ENCODE measurements at regions not wholly inside any gene's neighbourhood (a gene's known extent, or its start where the extent isn't known, plus 50 kb on each side); places are given as distances from the start of the nearest gene placed in this dataset.

- Histone ChIP-seq H4K20me1 (ENCODE audit: insufficient read depth, low read length) (no peaks in the 10 kb centered on the region), H2AFZ (ENCODE audit: low read length) (no peak overlapping the region), H3K4me1 (ENCODE audit: insufficient read depth, low read length, poor library complexity, severe bottlenecking) (no peaks in the 10 kb centered on the region), H3K9me3 (ENCODE audit: low read length) (no peaks in the 10 kb centered on the region), H3K4me3 (ENCODE audit: low read depth, low read length, poor library complexity, severe bottlenecking) (no peak overlapping the region), H3K9me2 (ENCODE audit: insufficient read depth, low read length) (no peaks in the 10 kb centered on the region), H3K79me2 (ENCODE audit: insufficient read depth, low read depth, low read length) (no peaks in the 10 kb centered on the region), H3K36me3 (ENCODE audit: insufficient read depth, low read length) (no peaks in the 10 kb centered on the region), H3K4me2 (ENCODE audit: low read length) (no peak overlapping the region), H3K27ac (ENCODE audit: low read depth, low read length, poor library complexity, severe bottlenecking) (no peak overlapping the region)
- no peak for TF ChIP-seq CTCF (conservative IDR thresholded peaks at IDR 0.05; ENCODE audit: low read length)
- no peak for TF ChIP-seq EZH2phosphoT487 (IDR thresholded peaks at IDR 0.05; ENCODE audit: borderline replicate concordance, low read depth, low read length)
- BruUV-seq (replicated peaks): no TSS peak
- POLR2A ChIA-PET: no interaction called here
- DNase-seq (ENCODE audit: low spot score): no peak
- CTCF ChIA-PET (ENCODE audit: unreplicated experiment): no interaction called here
- intact Hi-C loops (cut with micrococcal nuclease; ENCODE audit: unreplicated experiment): no loop called here
Measured at GRCh38 chr2:172374318-172375240, 52.8 kb upstream of the ITGA6 start.

- Histone ChIP-seq H3K79me2 (ENCODE audit: insufficient read depth, low read depth, low read length) (no peaks in the 10 kb centered on the region), H3K27ac (ENCODE audit: low read depth, low read length, poor library complexity, severe bottlenecking) (no peak overlapping the region), H2AFZ (ENCODE audit: low read length) (no peak overlapping the region), H3K4me3 (ENCODE audit: low read depth, low read length, poor library complexity, severe bottlenecking) (no peak overlapping the region), H3K9me3 (ENCODE audit: low read length) (no peaks in the 10 kb centered on the region), H3K4me2 (ENCODE audit: low read length) (no peak overlapping the region), H3K9me2 (ENCODE audit: insufficient read depth, low read length) (no peaks in the 10 kb centered on the region), H3K36me3 (ENCODE audit: insufficient read depth, low read length) (no peaks in the 10 kb centered on the region), H4K20me1 (ENCODE audit: insufficient read depth, low read length) (no peaks in the 10 kb centered on the region), H3K4me1 (ENCODE audit: insufficient read depth, low read length, poor library complexity, severe bottlenecking) (no peaks in the 10 kb centered on the region)
- ChIA-PET CTCF (ENCODE audit: unreplicated experiment) (no interaction called here), POLR2A (no interaction called here)
- no TSS peak for BruUV-seq (replicated peaks)
- intact Hi-C loops (cut with micrococcal nuclease; ENCODE audit: unreplicated experiment): no loop called here
- DNase-seq (ENCODE audit: low spot score): no peak
- TF ChIP-seq CTCF (conservative IDR thresholded peaks at IDR 0.05; ENCODE audit: low read length) (no peak), EZH2phosphoT487 (IDR thresholded peaks at IDR 0.05; ENCODE audit: borderline replicate concordance, low read depth, low read length) (no peak)
Measured at GRCh38 chr2:172375251-172375650, 52.1 kb upstream of the ITGA6 start.

- no peaks in the 10 kb centered on the region for H4K20me1 ChIP-seq (ENCODE audit: insufficient read depth, low read length)
- H3K27ac ChIP-seq (ENCODE audit: low read depth, low read length, poor library complexity, severe bottlenecking): no peak overlapping the region
- ChIA-PET POLR2A (no interaction called here), CTCF (ENCODE audit: unreplicated experiment) (no interaction called here)
- no TSS peak for BruUV-seq (replicated peaks)
- H3K4me2 ChIP-seq (ENCODE audit: low read length): no peak overlapping the region
- no peaks in the 10 kb centered on the region for H3K9me3 ChIP-seq (ENCODE audit: low read length)
- no peak for TF ChIP-seq EZH2phosphoT487 (IDR thresholded peaks at IDR 0.05; ENCODE audit: borderline replicate concordance, low read depth, low read length)
- TF ChIP-seq CTCF (conservative IDR thresholded peaks at IDR 0.05; ENCODE audit: low read length): no peak
- H2AFZ ChIP-seq (ENCODE audit: low read length): no peak overlapping the region
- no peaks in the 10 kb centered on the region for H3K9me2 ChIP-seq (ENCODE audit: insufficient read depth, low read length)
- no peaks in the 10 kb centered on the region for H3K4me1 ChIP-seq (ENCODE audit: insufficient read depth, low read length, poor library complexity, severe bottlenecking)
- H3K36me3 ChIP-seq (ENCODE audit: insufficient read depth, low read length): no peaks in the 10 kb centered on the region
- intact Hi-C loops (cut with micrococcal nuclease; ENCODE audit: unreplicated experiment): no loop called here
- no peak overlapping the region for H3K4me3 ChIP-seq (ENCODE audit: low read depth, low read length, poor library complexity, severe bottlenecking)
- no peak for DNase-seq (ENCODE audit: low spot score)
- no peaks in the 10 kb centered on the region for H3K79me2 ChIP-seq (ENCODE audit: insufficient read depth, low read depth, low read length)
Measured at GRCh38 chr2:172376016-172376415, 51.4 kb upstream of the ITGA6 start.
